Ovary (tissue), 3 donors: ENCODE measurements at regions not wholly inside any gene's neighbourhood (a gene's known extent, or its start where the extent isn't known, plus 50 kb on each side); places are given as distances from the start of the nearest gene placed in this dataset.

Source experiments
- EP300 ChIP-seq: sonication (generic); formaldehyde crosslinking; IDR thresholded peaks from one replicate; pipeline ENCODE4 v1.6.1; 2017; ENCODE audit warnings: antibody characterized with exemption
- POLR2A ChIP-seq: fragments of 450-650 bp; IDR thresholded peaks from one replicate; pipeline ENCODE4 v1.6.1; 2017; ENCODE audit warnings: antibody characterized with exemption, mild to moderate bottlenecking, moderate library complexity
- TF ChIP-seq, protein P1 (sequence below), 3 donors: fragments of 450-650 bp in 2 of 3; fragments of 200-600 bp in 1 of 3; IDR thresholded peaks; one replicate each; pipeline versions ENCODE4 v1.5.1 to v1.8.0; 2016 to 2022; ENCODE audit warnings: antibody characterized with exemption in 3 of 3, mild to moderate bottlenecking in 1 of 3
- donor health status: DM: no; HTN: no; CAD: no.

DNA sequence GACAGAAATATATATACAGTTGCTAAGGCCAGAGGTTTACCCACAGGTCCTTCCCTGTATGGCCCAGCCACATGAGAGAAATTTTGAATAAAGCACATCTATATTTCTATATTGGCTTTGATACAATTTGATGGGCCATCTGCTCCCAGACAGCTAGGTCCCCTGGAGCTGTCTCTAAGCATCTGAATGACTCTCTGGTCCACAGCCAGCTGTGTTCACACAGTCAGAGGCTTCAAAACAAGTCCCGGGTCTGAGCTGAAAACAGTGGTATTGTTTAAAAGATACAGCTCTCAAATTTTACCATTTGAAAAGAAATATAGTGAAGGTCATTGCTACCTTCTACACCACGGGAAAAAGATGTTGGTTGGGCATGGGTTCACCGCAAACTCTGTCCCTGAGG lies 161.1 kb downstream of the SLC35B3 start:
- TF ChIP-seq, protein P1, sequence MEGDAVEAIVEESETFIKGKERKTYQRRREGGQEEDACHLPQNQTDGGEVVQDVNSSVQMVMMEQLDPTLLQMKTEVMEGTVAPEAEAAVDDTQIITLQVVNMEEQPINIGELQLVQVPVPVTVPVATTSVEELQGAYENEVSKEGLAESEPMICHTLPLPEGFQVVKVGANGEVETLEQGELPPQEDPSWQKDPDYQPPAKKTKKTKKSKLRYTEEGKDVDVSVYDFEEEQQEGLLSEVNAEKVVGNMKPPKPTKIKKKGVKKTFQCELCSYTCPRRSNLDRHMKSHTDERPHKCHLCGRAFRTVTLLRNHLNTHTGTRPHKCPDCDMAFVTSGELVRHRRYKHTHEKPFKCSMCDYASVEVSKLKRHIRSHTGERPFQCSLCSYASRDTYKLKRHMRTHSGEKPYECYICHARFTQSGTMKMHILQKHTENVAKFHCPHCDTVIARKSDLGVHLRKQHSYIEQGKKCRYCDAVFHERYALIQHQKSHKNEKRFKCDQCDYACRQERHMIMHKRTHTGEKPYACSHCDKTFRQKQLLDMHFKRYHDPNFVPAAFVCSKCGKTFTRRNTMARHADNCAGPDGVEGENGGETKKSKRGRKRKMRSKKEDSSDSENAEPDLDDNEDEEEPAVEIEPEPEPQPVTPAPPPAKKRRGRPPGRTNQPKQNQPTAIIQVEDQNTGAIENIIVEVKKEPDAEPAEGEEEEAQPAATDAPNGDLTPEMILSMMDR (IDR thresholded peaks at IDR 0.05): no peak
- TF ChIP-seq POLR2A: no peak
- TF ChIP-seq EP300: no peak
